Endothelial cell of umbilical vein (primary cell): ENCODE measurements at regions not wholly inside any gene's neighbourhood (a gene's known extent, or its start where the extent isn't known, plus 50 kb on each side); places are given as distances from the start of the nearest gene placed in this dataset.

ENCODE experiments used
- CTCF ChIP-seq, 2 donors: IDR thresholded peaks; 1 replicate in 1 of 2; 2 replicates in 1 of 2; pipeline ENCODE4 v1.5.1; 2011; ENCODE audit warnings: low read length in 2 of 2, mild to moderate bottlenecking in 2 of 2, moderate library complexity in 2 of 2, control low read depth in 1 of 2, inconsistent platforms in 1 of 2, low read depth in 1 of 2; ENCODE audit not compliant: insufficient read depth in 1 of 2; ENCODE audit errors: extremely low read depth in 1 of 2
- EZH2 ChIP-seq: IDR thresholded peaks from 2 replicates; pipeline ENCODE4 v1.6.1; 2012; ENCODE audit warnings: borderline replicate concordance, low read depth, mild to moderate bottlenecking, moderate library complexity, low read length, inconsistent platforms; ENCODE audit not compliant: severe bottlenecking
- FOS ChIP-seq: IDR thresholded peaks from 2 replicates; pipeline ENCODE4 v1.6.1; 2011; ENCODE audit warnings: mild to moderate bottlenecking, low read length, moderate library complexity, borderline replicate concordance; ENCODE audit not compliant: insufficient read depth
- GATA2 ChIP-seq: IDR thresholded peaks from 2 replicates; pipeline ENCODE4 v1.7.0; 2011; ENCODE audit warnings: low read depth, mild to moderate bottlenecking, moderate library complexity, mixed read lengths, low read length; ENCODE audit not compliant: insufficient read length, insufficient read depth
- JUN ChIP-seq: IDR thresholded peaks from 2 replicates; pipeline ENCODE4 v1.6.1; 2011; ENCODE audit warnings: borderline replicate concordance, low read depth; ENCODE audit not compliant: insufficient read length, insufficient read depth
- MAX ChIP-seq: IDR thresholded peaks from 2 replicates; pipeline ENCODE4 v1.6.1; 2011; ENCODE audit not compliant: insufficient read depth, insufficient read length
- MYC ChIP-seq: IDR thresholded peaks from one replicate; pipeline ENCODE4 v1.6.1; 2011; ENCODE audit warnings: mild to moderate bottlenecking, low read depth, low read length
- POLR2A ChIP-seq: IDR thresholded peaks from 2 replicates; pipeline ENCODE4 v1.6.1; 2012; ENCODE audit warnings: low read depth, mild to moderate bottlenecking, control low read depth, low read length
- POLR2AphosphoS5 ChIP-seq: IDR thresholded peaks from 2 replicates; pipeline ENCODE4 v1.6.1; 2012; ENCODE audit warnings: low read depth, mild to moderate bottlenecking, control low read depth, low read length, moderate library complexity; ENCODE audit not compliant: insufficient read depth

- TF ChIP-seq CTCF (IDR thresholded peaks at IDR 0.05; ENCODE audit: extremely low read depth in 1 of 2, insufficient read depth in 1 of 2, low read depth in 1 of 2, low read length in 2 of 2) (no peak), POLR2AphosphoS5 (no peak), POLR2A (no peak), EZH2 (no peak), MYC (no peak), MAX (no peak), GATA2 (no peak), JUN (no peak), FOS (no peak)
Measured at GRCh38 chr3:106485217-106485616, 616.4 kb upstream of the CBLB start.
